ENCODE measurements at regions not wholly inside any gene's neighbourhood (a gene's known extent, or its start where the extent isn't known, plus 50 kb on each side); places are given as distances from the start of the nearest gene placed in this dataset.

- Histone ChIP-seq H3K27ac (ENCODE audit: low read depth, low read length) (no peak overlapping the region), H4K20me1 (ENCODE audit: insufficient read depth) (no peaks in the 10 kb centered on the region), H3K4me1 (ENCODE audit: control insufficient read depth in 1 of 2, insufficient read depth in 2 of 2, low read length in 2 of 2) (no peaks in the 10 kb centered on the region), H3K27me3 (ENCODE audit: insufficient read depth, low read length) (no peaks in the 10 kb centered on the region), H2AFZ (ENCODE audit: low read depth, low read length, poor library complexity, severe bottlenecking) (no peak overlapping the region), H3K4me3 (replicated peaks in 1 of 2; ENCODE audit: low read depth in 1 of 2, low read length in 2 of 2) (no peak overlapping the region), H3K79me2 (ENCODE audit: insufficient read depth, low read length) (no peaks in the 10 kb centered on the region), H3K9ac (ENCODE audit: low read length) (no peak overlapping the region), H3K4me2 (ENCODE audit: low read length) (no peak overlapping the region), H3K9me2 (ENCODE audit: insufficient read depth) (no peaks in the 10 kb centered on the region), H3K36me3 (ENCODE audit: control insufficient read depth in 1 of 2, insufficient read depth in 2 of 2, low read length in 2 of 2) (no peaks in the 10 kb centered on the region), H3K9me3 (ENCODE audit: control insufficient read depth in 1 of 2, insufficient read depth in 1 of 2, low read depth in 1 of 2, low read length in 2 of 2) (no peaks in the 10 kb centered on the region)
- no TSS peak for BruUV-seq (replicated peaks)
- intact Hi-C loops (cut with micrococcal nuclease) = no loop called here
- no peak for TF ChIP-seq JUND (IDR thresholded peaks at IDR 0.05)
- no peak for TF ChIP-seq CEBPB (IDR thresholded peaks at IDR 0.05; ENCODE audit: low read depth)
- TF ChIP-seq YY1 (IDR thresholded peaks at IDR 0.05; ENCODE audit: extremely low read depth, insufficient replicate concordance, low read depth, low read length) = no peak
- no peak for TF ChIP-seq SRF (IDR thresholded peaks at IDR 0.05; ENCODE audit: low read depth)
- no peak for TF ChIP-seq EZH2 (IDR thresholded peaks at IDR 0.05)
- no peak for TF ChIP-seq RAD21 (IDR thresholded peaks at IDR 0.05; ENCODE audit: low read depth)
- no peak for TF ChIP-seq ZFX (IDR thresholded peaks at IDR 0.05)
- TF ChIP-seq POLR2A (IDR thresholded peaks at IDR 0.05; ENCODE audit: borderline replicate concordance, extremely low read depth, insufficient read depth, insufficient read length) = no peak
- TF ChIP-seq MAX (IDR thresholded peaks at IDR 0.05) = no peak
- TF ChIP-seq REST (IDR thresholded peaks at IDR 0.05; ENCODE audit: low read depth) = no peak
- no peak for TF ChIP-seq ZBTB33 (IDR thresholded peaks at IDR 0.05; ENCODE audit: extremely low read depth, insufficient replicate concordance, low read length)
- no peak for TF ChIP-seq ZNF274 (IDR thresholded peaks at IDR 0.05; ENCODE audit: low read depth, low read length)
- no peak for TF ChIP-seq SP1 (IDR thresholded peaks at IDR 0.05; ENCODE audit: low read depth)
- TF ChIP-seq POLR2AphosphoS5 (IDR thresholded peaks at IDR 0.05; ENCODE audit: low read depth, low read length) = no peak
- no peak for TF ChIP-seq SIN3A (IDR thresholded peaks at IDR 0.05; ENCODE audit: low read depth)
- TF ChIP-seq ELF1 (IDR thresholded peaks at IDR 0.05; ENCODE audit: borderline replicate concordance, low read depth) = no peak
- TF ChIP-seq FOSL1 (IDR thresholded peaks at IDR 0.05; ENCODE audit: low read depth) = no peak
- no peak for TF ChIP-seq CBX3 (IDR thresholded peaks at IDR 0.05; ENCODE audit: low read depth)
- no peak for TF ChIP-seq TCF7L2 (IDR thresholded peaks at IDR 0.05; ENCODE audit: borderline replicate concordance, extremely low read depth, insufficient read depth, insufficient read length)
- TF ChIP-seq CTCF (IDR thresholded peaks at IDR 0.05 in 2 of 3, conservative IDR thresholded peaks at IDR 0.05 in 1 of 3; ENCODE audit: borderline replicate concordance in 1 of 3, insufficient read depth in 1 of 3, low read depth in 2 of 3, low read length in 2 of 3) = no peak
- DNase-seq (ENCODE audit: low read depth, low spot score) (no peak), ATAC-seq (no peak)
- ChIA-PET POLR2A (no interaction called here), CTCF (no interaction called here), RAD21 (ENCODE audit: low non-redundant PET in 1 of 2, low total read pairs in 2 of 2, uncharacterized antibody in 2 of 2, unreplicated experiment in 2 of 2) (no interaction called here)
These were observed 343.6 kb downstream of the LPIN1 start for GRCh38 chr2:12090072-12090471.
